GM18498 (cell line): ENCODE measurements at regions not wholly inside any gene's neighbourhood (a gene's known extent, or its start where the extent isn't known, plus 50 kb on each side); places are given as distances from the start of the nearest gene placed in this dataset.

ENCODE experiments used
- ATAC-seq: cut with Tn5 transposase; IDR thresholded peaks from one replicate; pipeline ENCODE4 v1.9.1; 2021; ENCODE audit warnings: mild to moderate bottlenecking, moderate library complexity; ENCODE audit not compliant: unreplicated experiment

DNA sequence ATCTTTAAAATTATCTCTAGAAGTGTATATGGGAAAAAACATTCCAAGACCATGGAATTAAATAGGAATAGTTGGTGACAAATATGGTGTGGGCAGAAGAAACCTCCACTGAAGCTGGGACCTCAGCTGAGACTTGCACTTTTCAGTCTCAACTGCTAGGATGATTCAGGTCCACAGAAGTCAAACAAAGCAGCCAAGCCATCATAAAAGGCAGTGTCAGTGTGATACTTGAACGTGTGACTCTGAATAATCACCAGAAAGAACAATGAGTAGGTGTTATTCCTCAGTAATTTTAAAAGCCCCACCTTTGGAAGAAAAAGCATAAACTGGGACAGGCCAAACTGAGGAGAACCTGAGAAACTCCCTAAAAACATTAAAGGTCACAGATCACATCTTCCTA lies 90.7 kb downstream of the ZNF281 start:
- no peak for ATAC-seq

DNA sequence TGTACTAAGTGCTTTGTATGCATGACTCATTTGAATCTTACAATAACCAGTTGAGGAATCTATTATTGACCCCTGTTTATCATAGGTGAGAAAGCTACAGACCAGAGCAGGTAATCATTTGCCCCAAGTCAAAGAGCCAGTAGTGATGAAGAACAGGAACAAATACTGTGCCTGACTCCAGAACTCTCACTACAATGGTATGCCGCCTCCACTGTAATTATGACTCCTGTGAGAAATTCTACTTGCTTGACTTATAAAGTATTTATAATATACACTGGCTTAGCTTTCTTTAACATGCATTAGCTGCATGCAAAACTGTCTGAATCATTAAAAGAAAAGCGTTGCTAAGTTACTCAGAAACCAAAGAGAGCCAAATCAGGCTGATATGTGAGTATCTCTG lies 92.6 kb downstream of the ZNF281 start:
- ATAC-seq: no peak

DNA sequence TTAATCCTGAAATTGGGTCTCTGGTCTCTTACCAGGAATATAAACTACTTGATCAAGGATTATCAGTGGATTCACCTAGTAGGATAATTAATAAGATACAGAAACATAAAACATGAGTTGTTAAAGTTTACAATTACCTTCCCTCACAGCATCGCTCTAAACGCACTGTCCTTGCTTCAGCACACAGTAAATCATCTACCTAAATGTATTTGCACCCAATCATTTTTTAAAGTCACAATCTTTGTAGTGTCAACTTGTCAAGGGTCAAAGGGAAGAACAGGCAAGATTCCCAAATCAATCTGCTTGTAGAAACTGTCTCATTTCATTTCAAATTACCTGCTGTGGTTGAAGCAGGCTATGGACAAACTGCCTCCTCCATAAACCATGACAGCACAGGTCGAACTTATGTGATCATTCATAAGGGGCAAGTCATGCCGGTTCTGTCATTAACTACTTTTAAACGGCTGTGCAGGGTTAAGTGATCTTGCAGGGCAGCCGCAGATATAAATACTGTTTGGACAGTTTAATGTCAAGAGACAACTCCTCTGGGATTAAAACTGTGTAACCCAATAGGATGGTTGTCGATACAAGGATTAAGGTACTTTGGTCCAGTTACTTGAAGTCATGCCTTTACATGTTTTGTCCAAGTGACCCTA lies 93.6 kb downstream of the ZNF281 start:
- no peak for ATAC-seq

DNA sequence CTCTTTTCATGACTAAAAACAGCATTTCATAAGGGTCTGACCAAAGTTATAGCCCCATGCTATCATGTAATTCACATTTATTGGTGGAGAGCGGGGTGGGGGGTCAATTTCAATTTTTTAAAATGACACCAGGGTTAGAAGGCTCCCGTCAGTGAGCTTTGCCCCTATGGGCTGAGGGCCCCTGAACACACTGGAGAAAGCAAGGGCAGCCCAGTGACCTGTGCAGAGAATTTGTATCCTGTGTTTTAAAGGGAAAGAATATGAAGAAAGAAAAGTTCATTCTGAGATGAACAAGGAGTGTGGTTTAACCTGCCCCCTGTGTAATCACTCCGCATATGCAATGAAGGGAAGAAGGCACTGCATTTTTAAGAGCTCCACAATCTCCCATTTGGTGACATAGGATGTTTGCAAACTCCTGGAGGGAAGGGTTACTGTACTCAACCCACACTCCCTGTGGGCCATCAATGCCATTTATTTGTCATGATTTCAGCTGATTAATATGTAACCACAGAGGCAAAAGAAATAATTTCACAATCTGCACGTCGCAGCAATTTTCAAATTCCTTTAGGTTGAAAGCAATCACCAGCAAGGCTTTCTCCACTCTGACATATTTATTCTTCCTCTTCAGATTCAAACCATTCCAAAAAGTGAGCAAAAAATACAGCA lies 95.6 kb downstream of the ZNF281 start:
- no peak for ATAC-seq

DNA sequence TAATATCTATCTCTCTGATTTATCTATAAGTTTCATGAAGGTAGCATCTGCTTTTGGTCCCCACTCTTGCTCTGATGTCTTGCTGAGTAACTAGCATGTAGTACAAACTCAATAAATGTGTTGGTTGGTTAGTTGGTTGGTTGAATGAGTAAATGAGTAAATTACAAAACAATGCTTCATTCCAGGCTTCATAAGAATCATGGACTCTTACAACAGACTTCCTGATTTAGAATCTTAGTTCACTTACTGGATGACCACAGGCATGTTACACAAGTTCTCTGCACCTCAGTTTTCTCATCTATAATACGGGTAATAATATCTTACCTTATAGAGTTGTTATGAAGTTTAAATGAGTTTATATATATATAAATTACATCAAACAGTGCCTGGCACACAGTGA lies 98.6 kb downstream of the ZNF281 start:
- ATAC-seq: no peak

DNA sequence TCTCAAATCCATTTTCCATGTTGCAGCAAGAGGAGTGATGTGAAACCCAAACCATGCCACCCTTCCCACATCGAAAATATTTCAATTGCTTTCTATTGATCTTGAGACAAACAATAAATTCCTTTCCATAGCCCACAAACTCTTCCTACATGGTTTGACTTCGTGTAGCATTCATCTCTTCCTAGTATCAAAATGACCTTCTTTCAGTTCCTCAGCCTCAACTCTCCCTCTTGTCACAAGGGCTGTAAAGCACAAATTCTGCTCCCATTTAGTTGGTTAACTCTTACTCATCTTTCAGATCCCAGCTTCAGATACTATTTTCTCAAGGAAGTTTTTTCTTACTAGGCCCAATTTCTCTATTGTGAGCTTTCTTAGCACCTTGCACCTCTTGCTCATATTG lies 99.0 kb downstream of the ZNF281 start:
- ATAC-seq: no peak

DNA sequence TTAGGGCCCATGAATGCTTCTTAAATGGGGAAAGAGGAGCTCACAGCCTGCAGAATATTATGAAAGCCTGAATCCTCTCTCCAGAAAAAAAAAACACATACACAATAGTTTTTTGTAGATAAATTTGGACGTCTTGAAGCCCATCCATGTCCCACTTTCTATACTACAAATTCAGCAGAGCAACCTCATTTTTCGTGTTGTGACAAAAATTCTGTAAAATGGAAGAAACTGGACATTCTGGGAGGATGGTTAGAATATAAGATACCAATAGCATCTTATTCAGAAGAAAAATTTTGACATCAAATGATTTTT lies 102.1 kb downstream of the ZNF281 start:
- no peak for ATAC-seq

DNA sequence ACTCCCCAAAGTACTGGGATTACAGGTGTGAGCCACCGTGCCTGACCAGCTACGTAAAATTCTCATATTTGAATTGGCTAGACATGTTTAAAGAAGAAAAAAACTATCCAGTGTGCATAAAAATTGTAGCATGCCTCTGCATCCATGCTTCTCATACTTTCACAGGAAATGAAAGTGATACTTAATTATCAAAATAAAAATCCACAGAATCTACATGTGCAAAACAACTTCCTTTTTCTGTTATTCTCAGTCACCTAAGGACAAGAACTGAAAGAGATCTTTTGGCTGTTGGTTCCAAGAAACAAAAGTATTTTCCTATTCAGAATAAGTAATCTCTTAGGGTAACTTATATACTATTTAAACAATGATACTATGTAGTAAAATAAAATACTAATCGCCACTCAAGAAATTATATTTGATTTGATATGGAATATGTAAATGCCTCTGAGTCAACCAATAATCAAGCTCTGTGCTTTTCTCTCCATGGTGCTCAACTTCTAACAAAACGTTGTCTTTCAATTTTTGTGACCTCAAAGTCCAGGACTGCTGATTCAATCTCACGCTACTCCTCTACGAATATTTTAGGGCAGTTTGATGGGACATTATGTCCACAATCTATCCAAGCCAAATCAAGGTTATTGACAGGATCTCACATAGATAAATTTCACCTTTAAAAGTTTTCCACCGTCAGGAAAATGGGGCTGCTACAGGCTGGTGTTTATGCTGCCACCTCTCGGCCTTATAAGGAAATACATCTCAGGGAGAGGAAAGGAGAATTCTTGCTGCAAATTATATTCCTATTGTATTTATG lies 102.7 kb downstream of the ZNF281 start:
- peak; percentile 47 for ATAC-seq

DNA sequence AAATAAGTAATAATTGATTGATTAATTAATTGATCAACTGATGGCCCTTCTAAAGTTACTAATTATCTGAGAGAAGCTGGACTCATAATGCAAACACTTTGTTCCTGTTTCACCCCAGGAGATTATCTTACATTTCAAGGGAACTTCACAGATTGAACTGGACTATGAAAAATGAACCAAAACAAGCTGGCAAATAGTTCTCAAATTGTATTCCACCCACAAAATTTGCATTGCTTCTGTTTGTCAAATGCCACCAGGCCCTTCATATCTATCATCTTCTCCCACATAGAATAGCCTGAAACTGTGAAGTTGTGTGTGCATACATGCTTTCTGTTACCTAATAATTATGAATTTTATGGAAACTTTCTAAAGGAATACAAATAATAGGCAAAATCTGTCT lies 104.0 kb downstream of the ZNF281 start:
- ATAC-seq: peak; percentile 40

DNA sequence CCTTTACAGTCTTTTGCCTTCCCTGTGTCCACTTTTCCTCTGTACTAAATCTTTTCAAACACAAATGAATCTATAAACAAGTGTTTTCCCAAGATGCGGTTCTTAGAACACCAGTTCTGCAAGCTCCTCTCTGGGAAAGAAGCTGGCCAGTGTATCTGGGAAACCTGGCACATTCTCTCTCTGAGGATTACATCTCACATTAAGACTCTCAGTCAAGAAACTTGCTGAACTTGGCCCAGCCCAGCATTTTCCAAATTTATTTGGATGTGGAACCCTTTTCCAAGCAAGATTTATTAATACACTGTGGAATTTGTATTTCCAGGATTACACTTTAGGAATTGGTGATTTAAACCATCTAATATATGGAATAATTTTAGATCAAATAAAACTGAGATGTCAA lies 105.7 kb downstream of the ZNF281 start:
- no peak for ATAC-seq

DNA sequence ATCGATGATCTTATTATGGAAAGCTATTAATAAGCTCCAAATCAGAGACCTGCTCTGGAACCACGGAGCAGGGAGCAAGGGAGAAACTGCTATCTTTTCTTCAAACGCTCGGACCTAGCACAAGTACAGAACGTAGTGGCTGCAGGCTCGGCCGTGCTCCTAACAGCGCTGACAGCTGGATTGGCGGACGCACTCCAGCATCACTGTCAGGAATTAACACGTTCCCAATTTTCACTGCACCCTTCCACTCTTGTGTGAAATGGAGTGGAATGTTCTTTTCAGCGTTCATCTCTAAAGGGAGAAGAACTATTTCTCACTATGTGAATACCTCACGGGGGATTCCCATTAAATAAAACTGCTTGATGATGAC lies 106.9 kb downstream of the ZNF281 start:
- no peak for ATAC-seq

DNA sequence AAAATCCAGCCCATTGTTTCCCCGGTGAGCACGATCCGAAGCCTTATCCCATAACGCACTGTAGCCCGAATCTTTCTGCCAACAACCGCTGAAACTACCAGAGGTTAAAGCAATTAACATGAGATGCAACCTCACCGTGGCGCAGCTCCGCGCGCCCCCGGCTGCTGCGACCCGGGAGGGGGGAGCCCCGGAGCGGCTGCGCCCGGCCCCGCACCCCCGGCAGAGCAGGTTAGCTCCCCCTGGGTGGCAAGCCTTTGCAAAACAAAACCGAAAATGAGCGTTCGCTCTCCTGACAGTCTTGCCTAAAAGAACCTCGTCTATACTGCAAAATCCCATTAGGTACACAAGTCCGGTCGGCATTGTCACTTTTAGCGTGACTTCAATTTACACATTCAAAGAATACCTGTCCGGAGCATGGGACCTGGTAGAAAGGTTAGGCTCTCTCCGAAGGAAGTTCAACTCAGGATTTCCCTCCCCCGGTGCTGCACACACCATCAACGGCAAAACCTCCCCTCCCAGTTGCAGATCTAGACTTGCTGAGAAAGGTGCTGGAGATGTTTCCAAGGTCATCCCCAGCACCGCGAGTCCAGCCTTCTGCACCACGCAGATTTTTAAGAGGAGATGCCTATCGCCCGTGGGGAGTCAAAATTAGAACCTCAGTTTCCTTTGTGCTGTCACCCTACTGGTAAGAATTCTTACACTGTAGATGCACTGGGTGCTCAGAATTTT lies 107.5 kb downstream of the ZNF281 start:
- ATAC-seq: peak; percentile 72

DNA sequence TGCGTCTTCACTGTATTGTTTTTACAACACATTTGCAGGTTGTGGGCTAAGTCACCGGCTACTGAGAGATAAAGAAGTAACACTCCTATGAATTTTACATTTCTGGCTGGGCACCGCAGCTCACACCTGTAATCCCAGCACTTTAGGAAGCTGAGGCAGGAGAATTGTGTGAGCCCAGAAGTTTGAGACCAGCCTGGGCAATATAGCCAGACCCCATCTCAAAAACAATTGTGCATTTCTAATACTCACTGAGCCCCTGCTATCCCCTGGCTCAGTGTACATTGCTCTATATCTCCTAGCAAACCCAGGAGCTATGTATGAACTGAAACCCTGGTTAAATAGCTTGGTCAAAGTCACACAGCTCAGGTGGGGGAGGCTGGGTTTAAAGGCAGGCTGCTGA lies 108.7 kb downstream of the ZNF281 start:
- ATAC-seq: no peak

DNA sequence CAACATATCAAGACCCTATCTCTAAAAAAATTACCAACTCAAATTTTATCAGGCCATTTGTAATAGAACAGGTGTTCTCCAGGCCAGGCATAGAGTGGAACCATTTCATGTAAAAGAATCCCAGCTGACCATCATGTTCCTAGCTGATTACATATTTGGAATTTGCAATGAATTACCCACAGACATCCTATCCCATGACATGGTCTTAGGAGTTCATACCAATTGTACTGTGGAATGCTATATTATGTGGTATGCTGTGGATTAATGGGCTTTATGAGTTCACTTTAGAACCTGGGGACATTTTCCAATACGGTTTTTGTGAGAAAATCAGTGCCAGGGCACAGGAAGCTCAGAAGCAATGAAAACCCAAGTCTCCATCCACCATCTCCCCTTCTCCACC lies 110.3 kb downstream of the ZNF281 start:
- no peak for ATAC-seq

DNA sequence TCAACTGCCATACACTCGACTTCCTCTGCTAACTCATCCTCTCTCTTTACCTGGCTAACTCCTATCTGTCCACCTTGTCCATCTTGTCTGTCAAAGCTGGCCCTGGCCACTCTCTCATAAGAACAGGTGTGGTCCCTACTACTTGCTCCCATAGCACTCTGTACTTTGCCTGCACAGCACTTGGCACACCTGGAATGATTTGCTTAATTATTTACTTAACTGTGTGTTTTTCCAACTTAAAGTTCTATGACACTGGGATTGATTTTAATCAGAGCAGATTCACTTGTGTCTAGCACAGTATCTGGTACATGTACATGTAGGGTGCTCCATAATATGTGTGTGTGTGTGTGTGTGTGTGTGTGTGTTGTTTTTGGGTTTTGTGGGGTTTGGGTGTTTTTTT lies 111.6 kb downstream of the ZNF281 start:
- ATAC-seq: no peak

DNA sequence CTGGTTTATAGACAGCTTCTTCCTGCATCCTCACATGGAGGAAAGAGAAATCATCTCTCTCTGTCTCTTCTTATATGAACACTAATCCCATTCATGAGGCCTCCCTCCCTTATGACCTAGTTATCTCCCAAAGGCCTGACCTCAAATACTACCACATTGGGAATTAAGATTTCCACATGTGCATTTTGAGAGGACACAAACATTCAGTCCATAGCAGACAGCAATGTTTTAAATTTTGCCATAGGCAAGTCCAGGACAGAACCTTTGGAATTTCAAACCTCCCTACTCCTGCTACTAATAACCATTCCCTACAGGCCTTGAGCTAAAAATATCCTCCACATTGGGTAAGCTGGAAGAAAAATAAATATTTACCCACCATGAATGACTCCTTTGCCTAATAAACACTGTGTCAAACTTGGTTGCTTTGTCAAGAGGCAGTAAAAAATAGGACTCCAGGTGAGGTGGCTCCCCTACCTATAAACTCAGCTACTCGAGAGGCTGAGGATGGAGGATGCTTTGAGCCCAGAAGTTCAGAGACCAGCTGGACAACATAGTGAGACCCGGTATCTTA lies 113.7 kb downstream of the ZNF281 start:
- ATAC-seq: no peak

DNA sequence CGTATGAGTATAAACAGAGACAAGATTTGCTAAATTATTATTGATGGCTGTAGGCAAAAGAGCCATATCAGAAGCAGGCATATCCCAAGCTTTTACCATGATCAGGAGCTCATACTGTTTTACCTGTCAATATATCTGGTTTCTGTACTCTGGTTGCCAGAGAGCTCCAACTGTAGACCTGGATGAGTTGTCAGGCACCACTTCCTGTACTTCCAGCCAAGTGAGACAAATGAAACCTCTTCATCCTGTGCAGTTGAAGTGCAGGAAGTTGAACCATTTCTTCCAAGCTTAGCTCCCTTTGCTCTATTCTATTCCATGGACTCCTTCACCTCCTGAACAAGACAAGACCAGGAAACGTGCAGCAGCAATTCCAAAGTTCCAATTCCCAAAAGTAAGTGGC lies 115.6 kb downstream of the ZNF281 start:
- ATAC-seq: no peak

DNA sequence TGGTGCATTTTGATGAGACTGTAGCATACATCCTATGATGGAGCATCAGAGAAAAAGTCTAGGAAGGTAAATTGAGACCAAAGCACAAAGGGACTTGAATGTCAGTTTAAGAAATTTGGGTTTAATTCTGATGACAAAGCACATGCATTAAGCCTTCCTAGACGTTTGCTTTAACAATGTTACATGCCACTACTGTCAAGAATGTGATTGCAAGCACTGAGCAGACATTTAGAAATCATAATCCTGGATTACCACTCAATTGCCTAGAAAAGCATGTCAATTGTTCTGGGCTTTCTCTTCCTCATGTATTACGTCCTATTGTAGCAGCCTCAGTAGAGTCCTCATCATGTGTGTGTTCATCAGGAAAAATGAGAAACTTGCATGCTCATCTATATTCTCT lies 117.1 kb downstream of the ZNF281 start:
- no peak for ATAC-seq

DNA sequence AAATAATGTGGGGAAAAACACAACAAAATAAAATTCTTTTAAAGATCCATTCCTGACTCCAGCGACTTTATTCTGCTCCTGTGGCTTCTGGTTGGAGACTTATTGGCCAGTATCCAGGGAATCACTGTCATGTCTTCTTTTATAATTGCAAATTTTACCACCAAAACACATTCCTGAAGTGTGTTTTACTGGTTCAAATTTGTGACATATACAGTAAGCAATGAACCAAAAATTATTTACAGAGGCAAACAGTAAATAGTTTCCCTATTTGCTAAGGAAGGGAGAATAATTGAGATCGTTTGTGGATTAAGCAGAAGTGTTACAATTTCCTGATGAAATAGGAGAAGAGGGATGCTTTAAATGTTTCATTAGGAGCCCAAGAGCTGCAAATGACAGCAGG lies 118.7 kb downstream of the ZNF281 start:
- no peak for ATAC-seq

DNA sequence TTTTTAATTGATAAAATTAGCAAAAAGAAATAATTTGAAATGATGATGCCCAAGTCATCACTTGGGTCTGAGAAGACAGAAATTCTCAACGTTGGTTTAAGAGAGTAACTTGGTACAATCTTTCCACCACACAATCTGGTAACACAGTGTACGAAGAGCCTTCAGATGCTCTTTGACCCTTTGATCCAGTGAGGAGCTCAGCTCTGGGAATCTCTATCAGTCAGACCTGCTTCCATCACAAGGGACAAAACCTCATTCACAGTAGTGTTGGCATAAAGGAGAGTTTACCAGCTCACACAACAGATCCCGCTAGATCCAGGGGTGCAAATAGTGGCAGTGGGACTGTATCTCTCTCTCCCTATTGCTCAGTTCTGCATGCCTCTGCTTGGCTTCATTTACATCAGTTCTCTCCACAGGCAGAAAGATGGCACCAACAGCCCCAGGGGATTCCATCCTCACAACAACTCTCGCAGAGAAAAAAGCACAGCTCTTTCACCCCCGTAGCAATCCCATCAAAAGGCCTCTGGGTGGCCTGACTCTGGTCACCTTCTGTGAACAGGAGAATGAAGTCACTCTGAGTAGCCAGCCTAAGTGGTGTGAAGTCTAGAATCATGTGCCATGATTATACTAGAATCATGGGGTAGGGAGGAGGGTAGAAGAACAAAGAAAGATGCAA lies 119.7 kb downstream of the ZNF281 start:
- no peak for ATAC-seq

DNA sequence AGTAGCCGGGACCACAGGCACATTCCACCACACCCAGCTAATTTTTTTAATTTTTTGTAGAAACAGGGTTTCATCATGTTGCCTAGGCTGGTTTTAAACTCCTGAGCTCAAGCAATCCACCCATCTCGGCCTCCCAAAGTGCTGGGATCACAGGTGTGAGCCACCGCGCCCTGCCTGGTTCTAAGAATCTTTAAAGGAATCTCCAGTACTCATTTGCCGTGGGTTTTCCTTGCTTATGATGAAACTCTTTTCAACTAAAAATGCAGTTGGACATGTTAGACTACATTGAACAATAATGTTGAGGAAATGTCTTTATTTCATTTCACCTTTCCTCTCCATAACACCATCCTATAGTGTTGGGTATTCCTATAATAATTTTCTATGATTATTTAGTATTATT lies 121.6 kb downstream of the ZNF281 start:
- no peak for ATAC-seq
